ENCODE measurements at regions not wholly inside any gene's neighbourhood (a gene's known extent, or its start where the extent isn't known, plus 50 kb on each side); places are given as distances from the start of the nearest gene placed in this dataset.

GRCh38 chr4:187777954-187778353, 217.6 kb upstream of the ZFP42 start:
- TF ChIP-seq CTCF (conservative IDR thresholded peaks at IDR 0.05 in 1 of 2, IDR thresholded peaks at IDR 0.05 in 1 of 2; ENCODE audit: extremely low read depth in 1 of 2, insufficient read depth in 1 of 2, low read depth in 1 of 2, low read length in 2 of 2): no peak
- TF ChIP-seq EZH2 (IDR thresholded peaks at IDR 0.05; ENCODE audit: borderline replicate concordance, low read length): no peak

Measured in mammary epithelial cell (primary cell).